Chondrocyte (in vitro differentiated cells): ENCODE measurements at regions not wholly inside any gene's neighbourhood (a gene's known extent, or its start where the extent isn't known, plus 50 kb on each side); places are given as distances from the start of the nearest gene placed in this dataset.
A peak's percentile ranks its signal among the peaks of the same experiment; 100 is the strongest.

Source experiments
- DNase-seq: peaks from one replicate; pipeline ENCODE4 v3.0.0; 2021; ENCODE audit warnings: mixed read lengths, low spot score
- H3K27ac Mint-ChIP-seq: one replicate; pipeline ENCODE4 v1.8.0; 2021; ENCODE audit warnings: mild to moderate bottlenecking, moderate library complexity, mixed read lengths; ENCODE audit not compliant: unreplicated experiment
- H3K27me3 Mint-ChIP-seq: 2 replicates; pipeline ENCODE4 v1.8.0; 2021; ENCODE audit warnings: low read depth, mixed read lengths
- H3K36me3 Mint-ChIP-seq: 2 replicates; pipeline ENCODE4 v1.8.0; 2021; ENCODE audit warnings: low read depth, mixed read lengths
- H3K4me1 Mint-ChIP-seq: 2 replicates; pipeline ENCODE4 v1.8.0; 2021; ENCODE audit warnings: low read depth, mild to moderate bottlenecking, mixed read lengths
- H3K4me3 Mint-ChIP-seq: one replicate; pipeline ENCODE4 v1.8.0; 2021; ENCODE audit warnings: mild to moderate bottlenecking, moderate library complexity, mixed read lengths; ENCODE audit not compliant: unreplicated experiment
- H3K9me3 Mint-ChIP-seq: 2 replicates; pipeline ENCODE4 v1.8.0; 2021; ENCODE audit warnings: low read depth, mixed read lengths
- CTCF ChIP-seq: fragments of 200-600 bp; sonication (generic); IDR thresholded peaks from 2 replicates; pipeline ENCODE4 v1.5.0; 2021; ENCODE audit warnings: antibody characterized with exemption, mild to moderate bottlenecking, moderate library complexity

- Mint-ChIP-seq H3K27me3 (no peaks in the 10 kb centered on the region), H3K4me1 (peaks cover 17% of the 10 kb centered on the region), H3K4me3 (no peak overlapping the region), H3K9me3 (peaks cover 31% of the 10 kb centered on the region), H3K27ac (no peak overlapping the region), H3K36me3 (peaks cover 11% of the 10 kb centered on the region)
- peak; percentile 69 for TF ChIP-seq CTCF
- no peak for DNase-seq
Measured at GRCh38 chr4:138576684-138577083, 334.5 kb upstream of the SLC7A11 start.

- Mint-ChIP-seq H3K27ac (peak overlapping the region; percentile 42), H3K27me3 (no peaks in the 10 kb centered on the region)
Measured at GRCh38 chr4:138573246-138573645, 331.1 kb upstream of the SLC7A11 start.

GRCh38 chr4:138572007-138572406, 329.9 kb upstream of the SLC7A11 start:
- no peak overlapping the region for H3K27ac Mint-ChIP-seq
- no peak for TF ChIP-seq CTCF
- H3K4me1 Mint-ChIP-seq: peaks cover 29% of the 10 kb centered on the region
- peaks cover 8% of the 10 kb centered on the region for H3K9me3 Mint-ChIP-seq
- H3K36me3 Mint-ChIP-seq: no peaks in the 10 kb centered on the region
- no peak overlapping the region for H3K4me3 Mint-ChIP-seq
- DNase-seq: no peak
- H3K27me3 Mint-ChIP-seq: no peaks in the 10 kb centered on the region

More at GRCh38 chr4:138573246-138573645, 331.1 kb upstream of the SLC7A11 start:
- TF ChIP-seq CTCF: no peak
- H3K4me3 Mint-ChIP-seq: peak overlapping the region; percentile 33
- H3K9me3 Mint-ChIP-seq: peaks cover 17% of the 10 kb centered on the region
- H3K4me1 Mint-ChIP-seq: peaks cover 20% of the 10 kb centered on the region
- no peak for DNase-seq
- H3K36me3 Mint-ChIP-seq: peaks cover 9% of the 10 kb centered on the region

- H3K4me1 Mint-ChIP-seq: peaks cover 23% of the 10 kb centered on the region
- no peak for DNase-seq
- H3K27me3 Mint-ChIP-seq: no peaks in the 10 kb centered on the region
- H3K36me3 Mint-ChIP-seq: no peaks in the 10 kb centered on the region
- no peak for TF ChIP-seq CTCF
- H3K4me3 Mint-ChIP-seq: no peak overlapping the region
- no peaks in the 10 kb centered on the region for H3K9me3 Mint-ChIP-seq
- H3K27ac Mint-ChIP-seq: peak overlapping the region; percentile 73
Measured at GRCh38 chr4:138567696-138568095, 325.5 kb upstream of the SLC7A11 start.

GRCh38 chr4:138565576-138565975, 323.4 kb upstream of the SLC7A11 start:
- Mint-ChIP-seq H3K4me3 (no peak overlapping the region), H3K4me1 (peaks cover 26% of the 10 kb centered on the region), H3K27ac (no peak overlapping the region), H3K27me3 (no peaks in the 10 kb centered on the region), H3K36me3 (no peaks in the 10 kb centered on the region), H3K9me3 (peaks cover 2% of the 10 kb centered on the region)
- no peak for TF ChIP-seq CTCF
- DNase-seq: no peak
